Type B pancreatic cell (in vitro differentiated cells): ENCODE measurements at regions not wholly inside any gene's neighbourhood (a gene's known extent, or its start where the extent isn't known, plus 50 kb on each side); places are given as distances from the start of the nearest gene placed in this dataset.

Experiments used
- DNase-seq: peaks from one replicate; pipeline ENCODE4 v3.0.0; 2021; ENCODE audit warnings: mixed read lengths; ENCODE audit not compliant: unreplicated experiment; ENCODE audit errors: extremely low spot score
- H3K27ac Mint-ChIP-seq: 2 replicates; pipeline ENCODE4 v1.8.0; 2021; ENCODE audit warnings: mild to moderate bottlenecking, mixed read lengths
- H3K27me3 Mint-ChIP-seq: 2 replicates; pipeline ENCODE4 v1.8.0; 2021; ENCODE audit warnings: mixed read lengths
- H3K36me3 Mint-ChIP-seq: 2 replicates; pipeline ENCODE4 v1.8.0; 2021; ENCODE audit warnings: mixed read lengths
- H3K4me1 Mint-ChIP-seq: one replicate; pipeline ENCODE4 v1.8.0; 2021; ENCODE audit warnings: mixed read lengths; ENCODE audit not compliant: unreplicated experiment
- H3K4me3 Mint-ChIP-seq: 2 replicates; pipeline ENCODE4 v1.8.0; 2021; ENCODE audit warnings: mild to moderate bottlenecking, mixed read lengths
- H3K9me3 Mint-ChIP-seq: 2 replicates; pipeline ENCODE4 v1.8.0; 2021; ENCODE audit warnings: mixed read lengths
- TF ChIP-seq, protein P1 (sequence below): fragments of 200-600 bp; sonication (generic); conservative IDR thresholded peaks from 2 replicates; pipeline ENCODE4 v1.5.0; 2021; ENCODE audit warnings: antibody characterized with exemption, mild to moderate bottlenecking

DNA sequence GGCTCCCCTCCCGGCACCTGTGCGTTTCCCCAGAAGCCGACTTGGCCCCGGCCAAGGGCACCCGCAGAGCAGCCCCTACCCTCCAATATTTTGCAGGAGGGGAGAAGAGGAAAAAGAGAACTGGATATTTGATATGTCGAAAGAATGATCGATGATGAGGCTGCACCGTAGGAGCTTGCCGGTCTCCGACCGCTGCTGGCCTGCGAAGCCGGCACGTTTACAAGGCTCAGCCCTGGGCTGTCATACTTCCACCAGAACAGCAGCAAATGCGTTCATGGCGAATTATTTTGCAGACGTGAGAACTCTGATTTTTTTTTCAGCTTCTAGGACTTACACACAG is 296.7 kb downstream of the TFAP2C start:
- H3K4me1 Mint-ChIP-seq: peaks cover 16% of the 10 kb centered on the region

DNA sequence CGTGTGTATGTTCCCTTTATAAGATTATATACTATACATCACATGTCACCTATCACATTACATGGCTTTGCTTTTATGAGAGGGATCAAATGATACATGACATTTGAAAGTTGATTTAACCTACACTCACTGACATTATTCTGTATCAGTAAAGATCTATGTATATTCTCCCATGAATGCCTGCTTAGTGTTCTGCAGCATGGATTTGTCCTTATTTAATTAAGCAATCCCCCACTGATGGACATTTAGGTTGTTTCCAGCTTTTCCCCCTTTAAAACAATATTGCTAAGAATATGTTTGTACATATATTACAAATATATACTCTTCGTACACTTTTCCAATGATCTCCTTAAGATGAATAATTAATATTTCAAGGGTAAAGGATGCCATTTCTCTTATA is 297.4 kb downstream of the TFAP2C start:
- DNase-seq: no peak
- H3K36me3 Mint-ChIP-seq: no peaks in the 10 kb centered on the region

More for the DNA sequence above, 296.7 kb downstream of the TFAP2C start:
- peak overlapping the region; percentile 87 for H3K4me3 Mint-ChIP-seq
- no peaks in the 10 kb centered on the region for H3K9me3 Mint-ChIP-seq
- no peak overlapping the region for H3K27ac Mint-ChIP-seq
- DNase-seq: no peak
- TF ChIP-seq, protein P1, sequence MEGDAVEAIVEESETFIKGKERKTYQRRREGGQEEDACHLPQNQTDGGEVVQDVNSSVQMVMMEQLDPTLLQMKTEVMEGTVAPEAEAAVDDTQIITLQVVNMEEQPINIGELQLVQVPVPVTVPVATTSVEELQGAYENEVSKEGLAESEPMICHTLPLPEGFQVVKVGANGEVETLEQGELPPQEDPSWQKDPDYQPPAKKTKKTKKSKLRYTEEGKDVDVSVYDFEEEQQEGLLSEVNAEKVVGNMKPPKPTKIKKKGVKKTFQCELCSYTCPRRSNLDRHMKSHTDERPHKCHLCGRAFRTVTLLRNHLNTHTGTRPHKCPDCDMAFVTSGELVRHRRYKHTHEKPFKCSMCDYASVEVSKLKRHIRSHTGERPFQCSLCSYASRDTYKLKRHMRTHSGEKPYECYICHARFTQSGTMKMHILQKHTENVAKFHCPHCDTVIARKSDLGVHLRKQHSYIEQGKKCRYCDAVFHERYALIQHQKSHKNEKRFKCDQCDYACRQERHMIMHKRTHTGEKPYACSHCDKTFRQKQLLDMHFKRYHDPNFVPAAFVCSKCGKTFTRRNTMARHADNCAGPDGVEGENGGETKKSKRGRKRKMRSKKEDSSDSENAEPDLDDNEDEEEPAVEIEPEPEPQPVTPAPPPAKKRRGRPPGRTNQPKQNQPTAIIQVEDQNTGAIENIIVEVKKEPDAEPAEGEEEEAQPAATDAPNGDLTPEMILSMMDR: no peak
- H3K36me3 Mint-ChIP-seq: no peaks in the 10 kb centered on the region
- peaks cover 87% of the 10 kb centered on the region for H3K27me3 Mint-ChIP-seq

DNA sequence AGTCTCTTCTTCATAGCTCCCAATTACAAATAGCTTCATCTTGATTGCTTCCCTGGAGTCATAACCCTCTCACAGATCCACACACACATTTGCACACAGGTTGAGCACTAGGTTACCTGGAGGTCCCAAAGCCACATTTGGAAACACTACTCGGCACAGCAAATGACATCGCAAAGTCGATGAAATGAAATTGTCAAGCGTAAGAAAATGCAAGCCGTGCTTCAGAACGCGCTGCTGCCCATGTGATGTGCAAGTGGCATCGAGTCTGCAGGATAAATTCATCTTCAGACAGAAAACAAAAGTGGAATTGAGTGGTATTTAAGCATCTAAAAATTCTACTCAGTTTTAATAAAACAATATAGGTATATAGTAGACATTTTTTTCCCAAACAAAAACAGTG is 298.0 kb downstream of the TFAP2C start:
- peaks cover 77% of the 10 kb centered on the region for H3K27me3 Mint-ChIP-seq
- DNase-seq: no peak
- H3K4me3 Mint-ChIP-seq: peak overlapping the region; percentile 16
- no peaks in the 10 kb centered on the region for H3K9me3 Mint-ChIP-seq
- TF ChIP-seq, protein P1: no peak
- no peaks in the 10 kb centered on the region for H3K36me3 Mint-ChIP-seq
- H3K27ac Mint-ChIP-seq: no peak overlapping the region
- peaks cover 16% of the 10 kb centered on the region for H3K4me1 Mint-ChIP-seq

More for the DNA sequence above, 297.4 kb downstream of the TFAP2C start:
- Mint-ChIP-seq H3K9me3 (no peaks in the 10 kb centered on the region), H3K4me3 (peak overlapping the region; percentile 87), H3K27me3 (peaks cover 84% of the 10 kb centered on the region), H3K27ac (no peak overlapping the region), H3K4me1 (peaks cover 16% of the 10 kb centered on the region)
- TF ChIP-seq, protein P1: no peak

DNA sequence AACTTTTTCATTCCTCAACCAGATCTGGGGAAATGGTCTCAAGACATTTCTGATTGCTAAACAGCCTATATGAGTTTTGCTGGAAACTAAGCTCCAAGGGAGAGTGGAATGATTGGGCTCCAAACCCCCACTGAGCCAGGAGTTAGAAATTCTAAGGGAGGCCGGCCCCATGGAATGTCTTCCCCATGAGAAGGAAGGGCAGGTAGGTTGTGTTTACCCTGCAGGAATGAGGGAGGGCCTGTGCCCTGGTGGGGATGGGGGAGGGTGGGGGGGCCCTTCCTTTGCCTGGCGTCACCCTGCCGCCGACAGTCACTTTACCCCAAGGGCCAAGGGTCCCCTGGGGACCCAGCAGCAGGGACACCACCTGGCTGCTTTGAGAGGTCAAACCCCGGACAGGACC is 298.9 kb downstream of the TFAP2C start:
- no peak for DNase-seq
- Mint-ChIP-seq H3K4me1 (peaks cover 16% of the 10 kb centered on the region), H3K9me3 (no peaks in the 10 kb centered on the region), H3K4me3 (no peak overlapping the region), H3K36me3 (no peaks in the 10 kb centered on the region), H3K27ac (no peak overlapping the region), H3K27me3 (peaks cover 69% of the 10 kb centered on the region)
- TF ChIP-seq, protein P1: no peak

DNA sequence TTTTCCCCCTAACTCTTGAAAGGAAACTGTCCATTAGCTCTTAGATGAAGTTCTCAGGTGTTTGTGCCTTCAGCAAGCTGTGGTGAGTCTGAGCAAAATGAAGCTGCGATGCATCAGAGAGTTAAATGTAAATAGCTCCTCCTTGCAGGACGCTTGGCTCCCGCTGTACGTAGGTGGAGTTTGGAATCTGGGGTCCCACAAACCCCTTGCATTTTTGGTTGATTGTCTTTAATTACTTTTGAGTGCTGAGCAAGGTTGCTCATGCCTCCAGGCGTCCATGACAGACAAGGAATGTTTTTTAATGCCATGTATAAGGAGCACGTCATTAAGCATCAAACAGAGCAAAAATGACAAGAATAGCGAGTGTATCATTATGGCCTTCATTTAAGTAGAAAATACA is 300.5 kb downstream of the TFAP2C start:
- TF ChIP-seq, protein P1: no peak
- Mint-ChIP-seq H3K4me3 (peak overlapping the region; percentile 67), H3K36me3 (no peaks in the 10 kb centered on the region), H3K9me3 (no peaks in the 10 kb centered on the region), H3K27ac (no peak overlapping the region), H3K4me1 (peaks cover 16% of the 10 kb centered on the region), H3K27me3 (peaks cover 53% of the 10 kb centered on the region)
- no peak for DNase-seq

DNA sequence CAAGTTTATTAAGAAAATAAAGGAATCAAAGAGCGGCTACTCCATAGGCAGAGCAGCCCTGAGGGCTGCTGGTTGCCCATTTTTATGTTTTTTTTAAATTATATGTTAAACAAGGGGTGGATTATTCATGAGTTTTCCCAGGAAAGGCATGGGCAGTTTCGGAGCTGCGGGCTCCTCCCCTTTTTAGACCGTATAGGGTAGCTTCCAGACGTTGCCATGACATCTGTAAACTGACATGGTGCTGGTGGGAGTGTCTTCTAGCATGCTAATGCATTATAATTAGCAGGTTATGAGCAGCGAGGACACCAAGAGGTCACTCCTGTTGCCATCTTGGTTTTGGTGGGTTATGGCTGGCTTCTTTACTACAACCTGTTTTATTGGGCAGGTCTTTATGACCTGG is 301.8 kb downstream of the TFAP2C start:
- Mint-ChIP-seq H3K4me1 (peaks cover 20% of the 10 kb centered on the region), H3K4me3 (no peak overlapping the region), H3K27ac (no peak overlapping the region), H3K9me3 (no peaks in the 10 kb centered on the region), H3K36me3 (no peaks in the 10 kb centered on the region), H3K27me3 (peaks cover 42% of the 10 kb centered on the region)
- TF ChIP-seq, protein P1: no peak
- no peak for DNase-seq
